Superior temporal gyrus (tissue), 1 donor: ENCODE measurements at regions not wholly inside any gene's neighbourhood (a gene's known extent, or its start where the extent isn't known, plus 50 kb on each side); places are given as distances from the start of the nearest gene placed in this dataset.

Experiments used
- DNase-seq: peaks from one replicate; pipeline ENCODE4 v3.0.0-alpha.2; 2016; ENCODE audit errors: extremely low spot score

GRCh38 chr10:117927332-117927731 lies 119.4 kb downstream of the RAB11FIP2 start:
- no peak for DNase-seq

GRCh38 chr10:117927871-117928270 lies 118.9 kb downstream of the RAB11FIP2 start:
- DNase-seq = no peak

- DNase-seq = no peak
Measured at GRCh38 chr10:117928281-117928680, 118.5 kb downstream of the RAB11FIP2 start.

GRCh38 chr10:117928741-117929140 lies 118.0 kb downstream of the RAB11FIP2 start:
- DNase-seq = no peak

GRCh38 chr10:117929327-117930067 lies 117.2 kb downstream of the RAB11FIP2 start:
- DNase-seq = no peak

GRCh38 chr10:117931078-117931477 lies 115.7 kb downstream of the RAB11FIP2 start:
- no peak for DNase-seq

- no peak for DNase-seq
Measured at GRCh38 chr10:117933036-117933435, 113.7 kb downstream of the RAB11FIP2 start.

GRCh38 chr10:117934477-117934876 lies 112.3 kb downstream of the RAB11FIP2 start:
- DNase-seq = no peak

GRCh38 chr10:117936141-117936540 lies 110.6 kb downstream of the RAB11FIP2 start:
- DNase-seq = no peak

GRCh38 chr10:117936566-117936965 lies 110.2 kb downstream of the RAB11FIP2 start:
- DNase-seq = no peak

- DNase-seq = no peak
Measured at GRCh38 chr10:117936976-117937375, 109.8 kb downstream of the RAB11FIP2 start.

- no peak for DNase-seq
Measured at GRCh38 chr10:117938104-117938503, 108.6 kb downstream of the RAB11FIP2 start.

GRCh38 chr10:117942226-117942625 lies 104.5 kb downstream of the RAB11FIP2 start:
- no peak for DNase-seq

- no peak for DNase-seq
Measured at GRCh38 chr10:117944676-117945447, 101.9 kb downstream of the RAB11FIP2 start.

GRCh38 chr10:117945651-117946050 lies 101.1 kb downstream of the RAB11FIP2 start:
- DNase-seq = no peak

GRCh38 chr10:117946525-117947070 lies 100.1 kb downstream of the RAB11FIP2 start:
- DNase-seq = no peak

- no peak for DNase-seq
Measured at GRCh38 chr10:117948493-117948892, 98.2 kb downstream of the RAB11FIP2 start.

- no peak for DNase-seq
Measured at GRCh38 chr10:117950408-117950807, 96.3 kb downstream of the RAB11FIP2 start.
